ENCODE measurements at regions not wholly inside any gene's neighbourhood (a gene's known extent, or its start where the extent isn't known, plus 50 kb on each side); places are given as distances from the start of the nearest gene placed in this dataset.

DNA sequence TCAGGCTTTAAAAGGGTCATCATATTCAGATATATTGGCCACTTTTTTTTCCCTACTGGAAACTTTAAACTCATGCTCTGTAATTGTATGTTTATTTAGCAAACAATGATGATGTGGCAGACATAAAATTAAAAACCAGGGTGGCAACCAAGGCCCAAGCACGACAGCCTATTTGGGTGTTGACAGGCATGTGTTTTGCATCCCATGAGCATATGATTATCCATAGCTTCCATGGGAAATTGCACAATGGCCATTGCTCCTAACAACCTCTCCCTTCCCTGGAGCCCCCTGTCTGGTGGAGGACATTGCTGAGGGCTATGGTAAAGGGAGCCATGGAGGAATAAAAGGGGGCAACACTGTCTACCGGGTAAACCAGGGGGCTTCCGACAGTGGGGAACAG, 134.7 kb downstream of the GAS1 start:
- TF ChIP-seq USF1 (IDR thresholded peaks at IDR 0.05; ENCODE audit: borderline replicate concordance, low read depth) (no peak), MAX (IDR thresholded peaks at IDR 0.05; ENCODE audit: low read depth) (no peak), GABPA (IDR thresholded peaks at IDR 0.05; ENCODE audit: low read depth) (no peak)

All from SK-N-SH (cell line).